Caco-2 (cell line): ENCODE measurements at regions not wholly inside any gene's neighbourhood (a gene's known extent, or its start where the extent isn't known, plus 50 kb on each side); places are given as distances from the start of the nearest gene placed in this dataset.

Source experiments
- BruUV-seq: library from RNA; stranded (reverse); fragments of 400-500 nt; replicated peaks from 2 replicates; lab custom pipeline; 2021; lab: Mats Ljungman, UMichigan
- CTCF ChIA-PET: fragments of 300-600 bp; sonication (Branson Sonifier 250); formaldehyde crosslinking; loops from one replicate; lab custom pipeline; 2022; ENCODE audit warnings: antibody characterized with exemption; lab: Charles Lee
- POLR2A ChIA-PET: fragments of 300-600 bp; sonication (Branson Sonifier 250); formaldehyde crosslinking; loops from one replicate; lab custom pipeline; 2022; ENCODE audit warnings: antibody characterized with exemption; lab: Charles Lee
- DNase-seq, 2 experiments: peaks; one replicate each; pipeline versions ENCODE4 v3.0.0 to v3.0.0-alpha.2; 2020 to 2022
- H3K27me3 ChIP-seq: replicated peaks from 2 replicates; pipeline ENCODE4 v1.6.0; 2011; ENCODE audit warnings: low read length; ENCODE audit not compliant: control insufficient read depth, insufficient read depth
- H3K36me3 ChIP-seq: 2 replicates; pipeline ENCODE4 v1.5.1; 2011; ENCODE audit warnings: low read length; ENCODE audit not compliant: control insufficient read depth, insufficient read depth
- H3K4me1 ChIP-seq: fragments of 250-450 bp; sonication (Bioruptor Pico); 2 replicates; pipeline ENCODE4 v1.5.1; 2020; ENCODE audit warnings: mild to moderate bottlenecking
- H3K4me3 ChIP-seq: 2 replicates; pipeline ENCODE4 v1.5.1; 2011; ENCODE audit warnings: low read depth, mild to moderate bottlenecking, control low read depth, low read length
- H3K9me3 ChIP-seq: fragments of 250-450 bp; sonication (Bioruptor Pico); 2 replicates; pipeline ENCODE4 v1.5.1; 2020; ENCODE audit warnings: mild to moderate bottlenecking, moderate library complexity
- H3K27ac Mint-ChIP-seq: one replicate; pipeline ENCODE4 v1.8.0; 2022; ENCODE audit warnings: mixed read lengths; ENCODE audit not compliant: unreplicated experiment
- H3K27me3 Mint-ChIP-seq: one replicate; pipeline ENCODE4 v1.8.0; 2022; ENCODE audit warnings: mixed read lengths; ENCODE audit not compliant: insufficient read depth, unreplicated experiment
- H3K36me3 Mint-ChIP-seq: one replicate; pipeline ENCODE4 v1.8.0; 2022; ENCODE audit warnings: mild to moderate bottlenecking, mixed read lengths; ENCODE audit not compliant: insufficient read depth, unreplicated experiment
- H3K4me1 Mint-ChIP-seq: one replicate; pipeline ENCODE4 v1.8.0; 2022; ENCODE audit warnings: low read depth, mixed read lengths; ENCODE audit not compliant: unreplicated experiment
- H3K4me3 Mint-ChIP-seq: one replicate; pipeline ENCODE4 v1.8.0; 2022; ENCODE audit warnings: mild to moderate bottlenecking, moderate library complexity, mixed read lengths; ENCODE audit not compliant: unreplicated experiment
- H3K9me3 Mint-ChIP-seq: one replicate; pipeline ENCODE4 v1.8.0; 2022; ENCODE audit warnings: mixed read lengths; ENCODE audit not compliant: unreplicated experiment
- CTCF ChIP-seq, 2 experiments: fragments of 200-600 bp in 1 of 2; IDR thresholded peaks; 1 replicate in 1 of 2; 2 replicates in 1 of 2; pipeline versions ENCODE4 v1.5.1 to v1.8.0; 2011 to 2022; ENCODE audit warnings: antibody characterized with exemption in 1 of 2, control low read depth in 1 of 2, inconsistent platforms in 1 of 2, low read depth in 1 of 2, low read length in 1 of 2, mild to moderate bottlenecking in 1 of 2, moderate library complexity in 1 of 2; ENCODE audit not compliant: insufficient read depth in 1 of 2, severe bottlenecking in 1 of 2, unreplicated experiment in 1 of 2
- intact Hi-C: fragments of 100-400 bp; cut with micrococcal nuclease; formaldehyde crosslinking; loops from one replicate; pipeline ENCODE4 v1.10.0; 2022; ENCODE audit not compliant: unreplicated experiment

GRCh38 chr9:109629615-109630014 is 131.5 kb upstream of the PTPN3 start:
- peaks cover 6% of the 10 kb centered on the region for H3K27me3 Mint-ChIP-seq
- intact Hi-C loops, result no loop called here
- H3K9me3 Mint-ChIP-seq, result no peaks in the 10 kb centered on the region
- no peaks in the 10 kb centered on the region for H3K36me3 ChIP-seq
- ChIA-PET POLR2A (no interaction called here), CTCF (no interaction called here)
- H3K27me3 ChIP-seq, result no peaks in the 10 kb centered on the region; the same call in 1 of the 2 replicates
- H3K4me1 Mint-ChIP-seq, result no peaks in the 10 kb centered on the region
- H3K36me3 Mint-ChIP-seq, result no peaks in the 10 kb centered on the region
- no peaks in the 10 kb centered on the region for H3K9me3 ChIP-seq
- BruUV-seq, result no TSS peak
- H3K4me3 ChIP-seq, result no peak overlapping the region
- no peak for DNase-seq
- no peak overlapping the region for H3K4me3 Mint-ChIP-seq
- H3K27ac Mint-ChIP-seq, result no peak overlapping the region
- H3K4me1 ChIP-seq, result no peaks in the 10 kb centered on the region
- no peak for TF ChIP-seq CTCF (IDR thresholded peaks at IDR 0.05; ENCODE audit: insufficient read depth in 1 of 2, low read depth in 1 of 2, low read length in 1 of 2, severe bottlenecking in 1 of 2, unreplicated experiment in 1 of 2)

GRCh38 chr9:109632817-109633216 is 134.7 kb upstream of the PTPN3 start:
- CTCF ChIA-PET, result no interaction called here
- H3K9me3 Mint-ChIP-seq, result no peaks in the 10 kb centered on the region

GRCh38 chr9:109639674-109640579 is 140.1 kb upstream of the PALM2AKAP2 start:
- no peaks in the 10 kb centered on the region for H3K4me1 ChIP-seq
- H3K27me3 ChIP-seq, result no peaks in the 10 kb centered on the region; the same call in 1 of the 2 replicates
- no TSS peak for BruUV-seq
- H3K4me1 Mint-ChIP-seq, result no peaks in the 10 kb centered on the region
- POLR2A ChIA-PET, result no interaction called here
- no peak overlapping the region for H3K4me3 Mint-ChIP-seq
- no peak overlapping the region for H3K4me3 ChIP-seq
- no peak overlapping the region for H3K27ac Mint-ChIP-seq
- H3K27me3 Mint-ChIP-seq, result peaks cover 18% of the 10 kb centered on the region
- H3K9me3 Mint-ChIP-seq, result peaks cover 4% of the 10 kb centered on the region
- H3K36me3 Mint-ChIP-seq, result no peaks in the 10 kb centered on the region
- H3K9me3 ChIP-seq, result no peaks in the 10 kb centered on the region
- TF ChIP-seq CTCF (IDR thresholded peaks at IDR 0.05; ENCODE audit: insufficient read depth in 1 of 2, low read depth in 1 of 2, low read length in 1 of 2, severe bottlenecking in 1 of 2, unreplicated experiment in 1 of 2), result no peak
- CTCF ChIA-PET, result interaction anchor here (0.7 kb wide), 1 partner anchor 1184 kb away, joined by 3 read pairs; no protein-coding TSS in a partner anchor
- DNase-seq, result no peak
- intact Hi-C loops, result no loop called here
- H3K36me3 ChIP-seq, result no peaks in the 10 kb centered on the region

More at GRCh38 chr9:109632817-109633216, 134.7 kb upstream of the PTPN3 start:
- no peaks in the 10 kb centered on the region for H3K9me3 ChIP-seq
- POLR2A ChIA-PET, result no interaction called here
- intact Hi-C loops, result no loop called here
- no TSS peak for BruUV-seq
- H3K27me3 ChIP-seq, result no peaks in the 10 kb centered on the region
- H3K4me3 ChIP-seq, result no peak overlapping the region
- no peaks in the 10 kb centered on the region for H3K36me3 ChIP-seq
- TF ChIP-seq CTCF (IDR thresholded peaks at IDR 0.05; ENCODE audit: insufficient read depth in 1 of 2, low read depth in 1 of 2, low read length in 1 of 2, severe bottlenecking in 1 of 2, unreplicated experiment in 1 of 2), result no peak
- no peak for DNase-seq
- no peaks in the 10 kb centered on the region for H3K4me1 ChIP-seq
- no peak overlapping the region for H3K27ac Mint-ChIP-seq
- H3K27me3 Mint-ChIP-seq, result peaks cover 8% of the 10 kb centered on the region
- H3K4me1 Mint-ChIP-seq, result no peaks in the 10 kb centered on the region
- H3K36me3 Mint-ChIP-seq, result no peaks in the 10 kb centered on the region
- no peak overlapping the region for H3K4me3 Mint-ChIP-seq
